ENCODE measurements at regions not wholly inside any gene's neighbourhood (a gene's known extent, or its start where the extent isn't known, plus 50 kb on each side); places are given as distances from the start of the nearest gene placed in this dataset.

DNA sequence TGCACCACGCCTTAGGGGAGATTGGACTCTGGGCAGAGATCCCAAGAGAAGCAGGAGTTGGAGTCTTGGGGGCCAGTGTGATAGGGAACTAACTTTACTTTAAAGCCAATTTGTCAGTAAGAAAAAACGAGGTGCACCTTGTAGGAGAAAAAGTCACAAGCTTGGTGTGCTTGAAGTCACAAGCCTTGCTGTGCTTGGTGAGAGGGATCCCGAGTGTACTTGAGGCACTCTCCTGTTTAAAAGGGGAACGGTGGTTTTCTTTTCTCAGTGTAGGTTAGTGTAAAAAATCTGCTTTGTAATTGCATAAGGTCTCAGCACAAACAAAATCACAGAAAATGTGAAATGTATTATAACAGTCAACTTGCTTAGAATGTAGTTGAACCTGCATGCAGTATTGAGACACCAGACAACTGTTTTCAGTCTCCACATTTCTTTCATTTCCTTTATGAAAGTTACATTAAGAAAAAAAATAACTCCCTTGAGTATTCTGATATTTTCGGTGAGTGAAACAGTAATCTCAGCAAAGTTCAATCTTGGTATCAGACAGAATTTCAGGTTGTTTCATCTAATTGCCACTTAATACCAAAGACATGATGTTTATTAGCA, 111.1 kb upstream of the DUSP22 start:
- no peak for DNase-seq

DNA sequence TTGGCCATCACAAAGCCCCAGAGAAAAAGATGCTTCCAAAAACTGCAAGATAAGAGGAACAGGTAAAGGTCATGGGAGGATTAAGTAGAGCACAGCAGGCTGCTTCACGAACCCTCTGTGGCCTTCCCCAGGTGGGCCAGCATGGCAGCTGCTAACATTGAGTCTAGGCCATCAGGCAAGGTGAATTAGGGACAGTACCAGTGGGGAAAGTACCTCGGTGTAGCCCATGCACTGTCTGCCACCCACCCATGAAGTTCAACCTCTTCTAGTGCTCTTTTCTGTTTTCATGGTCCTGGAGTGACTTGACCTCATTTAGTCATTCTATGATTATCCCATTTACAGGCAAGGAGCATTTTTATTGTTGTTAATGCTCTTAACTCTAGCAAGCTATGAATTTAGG, 108.6 kb upstream of the DUSP22 start:
- no peak for DNase-seq

DNA sequence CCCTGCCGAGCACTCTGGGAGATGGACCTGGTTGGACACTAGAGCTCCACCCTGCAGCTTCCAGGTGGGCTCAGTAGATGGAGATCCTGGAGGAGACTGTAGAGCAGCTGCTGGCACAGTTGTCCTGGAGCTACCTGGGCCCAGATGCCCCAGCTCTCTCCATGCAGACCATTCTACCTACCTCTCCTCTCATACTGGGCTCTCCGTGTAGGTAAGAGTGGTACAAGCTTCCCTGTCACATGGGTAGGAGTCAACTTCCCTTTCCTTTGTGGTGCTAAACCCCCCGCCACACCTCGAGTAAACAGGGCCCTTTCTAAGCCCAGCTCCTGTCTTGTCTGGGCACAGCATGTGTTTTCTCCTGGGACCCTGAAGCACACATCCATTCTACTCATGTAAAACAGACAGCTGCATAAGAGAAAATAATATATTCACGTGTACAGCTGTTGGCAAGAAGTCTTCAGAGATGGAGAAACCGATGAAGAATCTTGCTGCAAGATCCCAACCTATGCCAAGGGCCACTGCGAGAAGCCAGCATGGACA, 108.1 kb upstream of the DUSP22 start:
- no peak for DNase-seq

DNA sequence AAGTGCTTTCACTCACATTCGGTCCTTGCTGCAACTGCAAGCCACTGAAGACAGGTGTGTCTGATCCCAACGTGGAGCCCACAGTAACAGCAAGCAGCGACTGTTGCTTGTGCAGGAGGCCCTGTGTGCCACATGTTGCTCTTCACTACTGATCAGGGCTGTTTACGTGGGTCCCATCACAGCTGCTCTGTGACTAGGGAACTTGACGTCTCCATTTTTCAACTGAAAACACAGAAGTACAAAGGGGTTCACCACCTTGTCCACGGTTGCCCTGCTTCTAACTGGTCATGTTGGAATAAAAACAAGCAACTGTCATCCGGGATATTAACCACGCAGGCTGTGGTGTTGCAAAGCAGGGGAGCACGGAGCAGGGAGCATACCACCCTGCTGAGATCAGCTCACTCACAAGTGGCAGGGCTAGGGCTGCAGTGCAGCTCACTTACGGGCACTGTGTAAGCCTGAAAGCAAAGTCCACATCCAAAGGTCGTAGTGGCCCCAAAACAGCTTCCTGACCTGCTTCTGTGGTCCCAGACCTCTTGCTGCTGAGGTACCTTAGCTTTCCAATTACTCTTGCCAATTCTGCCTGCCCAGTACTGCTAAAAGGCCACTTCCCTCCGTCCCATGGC, 105.8 kb upstream of the DUSP22 start:
- no peak for DNase-seq

DNA sequence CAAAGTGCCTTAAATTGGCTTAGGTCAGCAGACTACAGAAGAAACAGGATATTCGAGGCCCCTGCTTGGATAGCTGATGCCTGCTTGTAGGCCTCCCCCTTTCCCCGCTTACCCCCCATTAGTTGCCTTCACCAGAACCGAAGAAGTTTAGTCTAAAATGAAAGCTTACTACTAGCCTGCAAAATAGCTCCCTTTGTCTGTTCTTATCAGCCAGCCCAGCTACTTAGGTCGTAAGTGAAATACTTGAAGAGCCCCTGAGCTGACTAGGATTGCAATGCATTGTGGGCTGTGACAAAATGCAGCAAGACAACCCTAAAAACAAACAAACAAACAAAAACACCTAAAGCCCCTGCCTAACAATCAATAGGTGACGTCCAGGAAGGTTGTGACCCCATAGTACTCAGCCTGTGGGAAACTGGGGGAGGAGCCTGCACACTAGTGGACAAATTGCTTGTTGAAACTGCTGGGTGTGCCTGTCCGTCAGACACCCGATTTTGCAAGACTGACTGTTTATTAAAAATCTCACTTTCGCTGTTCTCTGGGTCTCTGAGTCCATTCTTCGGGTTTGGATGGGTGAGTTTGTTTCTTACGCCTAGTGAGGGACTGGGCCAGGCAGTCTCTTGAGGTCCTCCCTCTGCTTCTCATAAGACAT, 105.0 kb upstream of the DUSP22 start:
- DNase-seq = peak; percentile 33

DNA sequence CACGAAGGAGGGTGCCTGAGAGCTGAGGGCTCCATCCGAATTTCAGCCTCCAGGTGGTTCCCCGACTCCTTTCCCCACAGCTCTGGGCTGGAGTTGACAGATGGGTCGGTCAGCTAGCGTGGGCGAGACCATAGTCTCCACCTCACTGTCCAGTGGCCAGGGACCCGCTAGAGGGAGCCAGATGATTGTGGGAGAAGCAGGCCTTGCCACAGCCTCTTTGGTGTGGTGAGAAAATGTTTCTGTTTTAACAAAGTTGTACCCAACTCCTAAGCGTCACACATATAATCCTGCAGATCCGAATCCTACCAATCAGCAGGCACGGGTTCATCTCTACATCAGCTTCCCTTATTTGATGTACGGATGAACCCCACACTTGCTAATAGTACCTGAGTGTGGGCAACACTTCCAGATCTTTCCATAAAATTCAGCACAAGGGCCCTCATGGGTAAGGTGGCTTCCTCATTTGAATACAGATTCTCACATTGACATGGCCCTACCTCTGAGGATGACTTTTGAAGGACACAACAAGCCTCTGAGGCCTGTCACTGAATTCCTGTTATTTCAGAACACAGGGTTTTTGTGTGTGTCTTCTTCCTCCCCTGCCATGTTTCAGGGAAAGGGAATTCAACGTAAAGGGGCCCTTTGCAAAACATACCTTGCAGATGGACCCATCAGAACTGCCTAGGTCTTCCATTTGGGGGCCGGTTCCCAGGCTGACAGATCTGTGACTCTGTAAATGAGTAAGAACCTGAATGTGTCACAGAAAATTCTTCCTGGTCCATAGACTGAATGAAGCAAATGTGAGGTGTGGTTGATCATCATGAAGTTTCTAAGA, 103.2 kb upstream of the DUSP22 start:
- DNase-seq = peak; percentile 88

DNA sequence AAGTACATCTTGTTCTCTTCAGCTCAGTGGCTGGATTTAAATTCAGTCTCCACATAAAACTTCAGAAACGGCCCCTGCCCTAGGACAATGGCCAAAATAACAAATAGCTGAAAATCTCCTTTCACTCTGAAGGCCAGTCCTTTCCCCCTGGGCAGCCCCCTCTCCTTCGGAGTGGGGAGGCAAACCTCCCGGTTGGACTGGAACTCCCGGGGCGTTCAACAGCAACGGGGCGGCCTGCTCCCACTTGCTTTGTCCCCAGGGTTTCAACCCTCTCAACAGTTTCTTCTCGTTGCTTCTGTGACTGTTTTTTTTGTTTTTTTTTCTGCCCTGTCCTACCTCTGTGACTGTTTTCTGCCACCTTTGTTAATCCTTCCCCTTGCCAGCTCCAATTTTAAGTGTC, 102.6 kb upstream of the DUSP22 start:
- DNase-seq = no peak

DNA sequence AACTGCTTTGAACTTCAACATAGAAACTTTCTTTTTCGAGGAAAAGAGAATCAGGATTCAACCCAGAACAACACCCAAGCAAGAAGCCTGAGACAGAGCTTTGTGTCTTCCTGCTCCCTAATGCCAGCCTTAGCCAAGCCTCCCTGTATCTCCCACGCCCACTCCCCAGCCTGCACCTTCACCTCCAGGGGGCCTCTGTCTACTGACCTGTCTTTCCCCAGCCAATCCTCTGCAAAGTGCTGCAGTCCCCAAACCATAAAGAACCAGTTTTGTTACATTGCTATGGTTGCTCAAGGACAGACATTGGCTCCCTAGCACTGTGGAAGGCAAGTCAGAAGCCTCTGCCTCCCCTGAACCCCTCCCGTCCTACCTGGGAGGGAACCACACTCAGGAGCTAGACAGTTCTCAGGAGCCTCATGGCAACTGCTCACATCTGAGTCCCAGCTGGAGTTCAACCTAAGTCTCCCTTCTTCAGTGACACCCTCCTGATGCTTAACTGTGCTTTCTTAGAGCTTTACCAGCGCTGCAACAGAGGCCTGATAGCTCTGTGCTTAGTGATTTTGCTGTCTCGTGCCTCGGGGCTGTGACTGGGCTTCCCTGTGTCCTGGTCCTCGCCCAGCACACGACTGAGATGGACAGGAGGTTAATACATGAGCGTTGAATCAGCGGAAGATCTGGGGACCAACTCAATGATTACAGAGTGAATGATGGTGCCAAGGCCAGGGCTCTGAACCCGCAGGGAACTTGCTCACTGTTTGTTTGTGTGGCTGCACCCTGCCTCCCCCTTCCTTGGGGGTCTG, 101.5 kb upstream of the DUSP22 start:
- DNase-seq = no peak

DNA sequence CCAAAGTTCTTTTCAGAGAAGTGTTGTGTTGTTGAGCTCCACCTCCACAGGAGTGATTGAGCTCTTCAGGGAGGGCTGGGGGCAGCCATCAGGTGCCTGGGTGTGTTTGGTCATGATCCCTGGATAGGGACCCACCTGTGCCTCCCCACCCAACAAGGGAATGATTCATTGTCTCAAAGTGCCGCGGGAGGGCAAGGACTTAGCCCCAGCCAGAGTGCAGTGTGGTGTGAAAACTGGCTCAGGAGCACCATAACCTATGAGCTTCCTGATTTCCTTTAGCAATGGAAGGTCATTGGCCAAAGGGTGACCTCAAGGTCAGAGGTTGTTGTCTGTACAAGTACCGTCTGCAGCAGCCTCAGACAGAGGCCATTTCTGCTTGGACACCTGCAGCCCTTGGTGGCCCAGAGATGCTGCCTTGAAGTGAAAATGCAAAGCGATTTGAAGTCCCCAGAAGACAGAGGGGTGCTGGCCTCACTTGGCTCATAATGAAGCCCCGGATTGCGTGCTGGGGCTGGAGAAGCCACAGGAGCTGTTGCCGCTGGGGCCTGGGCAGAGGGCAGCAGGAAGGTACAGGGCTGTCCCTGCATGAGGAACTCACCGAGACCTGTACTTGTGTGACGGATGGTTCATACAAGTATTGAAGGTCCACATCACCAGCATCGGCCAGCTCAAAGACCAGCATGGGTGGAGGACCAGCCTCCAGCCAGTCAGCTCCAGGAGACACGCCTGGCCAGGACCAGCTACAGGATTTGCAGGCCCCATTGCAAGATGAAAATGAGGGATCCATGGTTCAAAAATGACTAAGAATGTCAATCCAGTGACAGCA, 100.6 kb upstream of the DUSP22 start:
- DNase-seq = no peak

DNA sequence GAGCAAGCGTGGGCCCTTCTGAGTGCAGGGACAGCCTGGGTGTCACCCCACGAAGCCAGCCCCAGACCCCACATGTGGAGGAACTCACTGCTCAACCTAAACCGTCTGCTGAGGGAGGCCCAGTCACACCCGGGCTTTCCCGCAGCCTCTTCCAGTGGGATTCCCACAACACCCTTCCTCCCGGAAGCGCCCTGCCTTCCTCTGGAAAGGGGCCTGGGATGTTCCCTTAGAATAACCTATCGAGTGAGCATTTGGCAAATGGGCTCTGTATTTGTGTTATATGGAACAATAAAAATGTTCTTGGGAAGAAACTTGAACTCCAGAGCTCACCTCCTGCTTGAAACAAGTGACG, 100.0 kb upstream of the DUSP22 start:
- no peak for DNase-seq

DNA sequence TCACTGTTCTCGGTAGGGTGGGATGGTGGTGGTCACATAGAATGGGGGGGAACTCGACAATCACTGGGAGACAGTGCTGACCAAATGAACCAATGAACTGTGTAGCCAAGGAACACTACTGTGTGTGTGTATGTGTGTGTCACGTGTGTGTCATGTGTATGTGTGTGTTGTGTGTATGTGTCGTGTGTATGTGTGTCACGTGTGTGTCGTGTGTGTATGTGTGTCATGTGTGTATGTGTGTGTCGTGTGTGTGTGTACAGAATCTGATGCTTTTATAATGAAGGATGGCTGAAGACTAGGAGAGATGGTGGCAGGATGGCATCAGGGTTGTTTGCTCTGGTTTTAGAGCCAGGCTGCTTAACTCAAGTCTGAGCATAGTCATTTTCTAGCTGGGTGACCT, 99.1 kb upstream of the DUSP22 start:
- DNase-seq = no peak

DNA sequence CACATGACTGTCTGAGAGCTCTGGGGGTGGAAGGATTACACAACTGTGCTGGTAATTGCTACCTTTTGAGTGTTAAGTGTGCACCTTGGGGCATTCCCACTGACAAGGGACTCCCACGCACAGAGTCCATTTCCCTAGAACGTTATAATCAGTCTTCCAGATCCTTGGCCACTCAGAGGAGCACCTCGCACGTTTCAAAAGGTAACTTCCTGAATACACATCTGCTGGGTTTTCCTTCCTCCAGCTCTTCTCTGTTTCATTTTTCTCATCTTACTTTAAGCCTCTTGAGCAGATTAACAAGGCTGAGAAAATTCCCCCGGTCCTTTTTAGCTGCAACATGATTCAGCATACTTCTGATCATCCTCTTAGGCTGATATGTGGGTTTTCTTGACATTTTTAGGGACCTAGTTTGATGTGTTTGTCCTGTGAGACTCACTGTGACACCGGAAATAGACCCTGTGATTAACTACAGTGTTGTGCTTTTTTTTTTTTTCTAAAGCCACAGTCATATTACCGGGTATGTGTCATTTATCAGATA, 98.4 kb upstream of the DUSP22 start:
- DNase-seq = peak; percentile 14

DNA sequence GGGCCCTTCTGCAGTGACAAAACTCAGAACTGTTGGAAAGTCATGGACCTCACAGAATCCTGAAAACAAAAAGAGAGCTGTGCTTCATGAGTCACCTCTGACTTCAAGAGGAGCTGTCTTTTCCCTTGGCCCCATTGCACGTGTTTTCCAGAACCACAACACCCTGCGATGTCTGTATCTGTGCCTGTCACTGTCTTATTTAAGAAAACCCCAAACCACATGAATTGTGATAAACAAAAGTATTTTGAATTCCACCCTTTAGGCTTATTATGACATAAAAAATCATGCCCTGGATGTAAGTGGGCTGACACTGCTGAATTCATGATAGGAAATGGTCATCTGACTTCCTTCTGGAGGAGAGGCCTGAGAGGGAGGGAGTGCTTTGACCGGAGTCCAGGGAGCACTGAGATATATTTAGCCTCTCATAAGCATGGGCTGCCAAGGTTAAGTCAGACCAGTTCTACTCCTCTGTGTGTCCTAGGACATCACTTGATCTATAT, 96.4 kb upstream of the DUSP22 start:
- DNase-seq = peak; percentile 74

DNA sequence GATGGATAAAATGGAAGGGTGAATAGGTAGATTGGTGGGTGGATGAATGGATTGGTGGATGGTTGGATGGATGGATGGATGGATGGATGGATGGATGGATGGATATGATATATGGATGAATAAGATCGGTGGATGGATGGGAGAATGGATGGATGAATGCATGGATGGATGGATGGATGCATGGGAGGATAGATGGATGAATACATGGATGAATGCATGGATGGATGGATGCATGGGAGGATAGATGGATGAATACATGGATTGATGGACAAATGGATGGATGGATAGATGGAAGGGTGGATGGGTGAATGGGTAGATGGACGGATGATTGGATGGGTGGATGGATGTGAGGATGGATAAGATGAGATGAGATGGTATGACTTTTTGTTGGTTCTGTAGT, 95.7 kb upstream of the DUSP22 start:
- DNase-seq = no peak

DNA sequence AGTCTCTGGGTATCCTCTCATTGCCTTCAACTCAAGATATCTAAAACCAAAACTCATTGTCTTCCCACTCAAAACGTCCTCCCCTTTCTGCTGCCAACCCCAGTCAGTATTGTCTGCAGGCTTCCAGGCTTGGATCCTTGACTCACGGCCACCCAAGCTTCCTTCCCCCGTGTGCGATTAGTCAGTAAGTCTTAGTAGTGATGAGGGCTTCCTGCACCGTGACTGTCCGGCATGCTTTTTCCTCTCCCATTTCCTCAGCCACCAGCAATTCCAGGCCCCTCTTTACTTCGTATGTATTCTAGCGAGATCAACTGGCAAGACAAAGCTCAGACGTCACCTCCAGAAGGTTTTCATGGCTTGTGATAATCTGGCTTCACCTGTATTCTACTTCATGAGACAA, 88.6 kb upstream of the DUSP22 start:
- peak; percentile 19 for DNase-seq

DNA sequence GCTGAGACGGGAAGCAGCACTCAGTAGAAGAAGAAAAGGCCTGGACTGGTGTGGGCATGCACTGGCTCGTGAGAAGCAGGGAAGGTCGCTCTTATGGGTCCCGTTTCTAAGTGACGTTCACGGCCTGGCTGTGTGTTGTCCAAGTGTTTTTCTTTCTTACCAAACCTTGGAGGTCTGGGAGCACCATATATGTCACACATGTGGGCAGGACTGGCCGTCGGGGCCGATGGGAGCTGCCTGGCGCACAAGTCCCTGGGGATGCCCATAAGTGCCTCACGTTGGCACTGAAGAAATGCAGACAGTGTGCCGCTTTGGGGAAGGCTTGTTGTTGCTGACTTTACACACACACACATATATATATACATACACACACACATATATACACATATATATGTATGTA, 86.0 kb upstream of the DUSP22 start:
- no peak for DNase-seq

DNA sequence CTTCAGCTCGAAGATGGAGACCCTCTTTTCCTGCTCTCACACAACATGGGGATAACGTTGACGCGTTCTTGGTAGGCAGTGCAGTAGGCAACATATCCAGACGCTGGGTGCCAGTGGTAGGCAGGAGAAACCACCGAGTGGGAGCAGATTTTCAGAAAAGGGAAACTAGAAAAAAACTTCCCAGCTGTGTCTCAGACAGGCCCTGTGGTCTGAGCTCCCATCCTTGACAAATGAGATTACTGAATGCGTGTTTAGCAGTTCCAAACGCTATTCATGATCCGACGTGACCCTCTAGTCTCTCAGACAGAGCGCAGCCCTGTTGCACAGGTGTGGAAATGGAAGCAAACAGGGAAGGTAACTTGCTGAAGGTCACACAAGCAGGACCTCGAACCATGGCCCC, 83.9 kb upstream of the DUSP22 start:
- peak; percentile 72 for DNase-seq

DNA sequence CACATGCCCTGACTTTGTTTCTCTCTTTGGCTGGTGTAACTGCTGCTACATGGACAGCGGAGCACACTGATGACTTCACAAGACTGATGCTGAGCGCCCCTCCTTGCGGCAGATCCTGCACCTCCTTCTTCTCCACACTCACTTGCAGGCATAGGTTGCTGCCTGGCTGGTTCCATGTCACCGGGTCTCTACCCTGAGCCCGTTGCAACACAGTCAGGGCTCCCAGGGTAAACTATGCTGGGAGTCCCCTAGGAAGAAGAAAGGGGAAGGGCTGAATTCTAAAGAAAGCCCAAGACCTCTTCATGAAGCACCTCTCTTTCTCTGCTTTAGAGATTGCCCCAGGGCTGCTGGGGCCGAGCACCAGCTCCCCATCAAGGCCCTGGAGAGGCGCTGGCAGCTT, 83.3 kb upstream of the DUSP22 start:
- DNase-seq = peak; percentile 63

DNA sequence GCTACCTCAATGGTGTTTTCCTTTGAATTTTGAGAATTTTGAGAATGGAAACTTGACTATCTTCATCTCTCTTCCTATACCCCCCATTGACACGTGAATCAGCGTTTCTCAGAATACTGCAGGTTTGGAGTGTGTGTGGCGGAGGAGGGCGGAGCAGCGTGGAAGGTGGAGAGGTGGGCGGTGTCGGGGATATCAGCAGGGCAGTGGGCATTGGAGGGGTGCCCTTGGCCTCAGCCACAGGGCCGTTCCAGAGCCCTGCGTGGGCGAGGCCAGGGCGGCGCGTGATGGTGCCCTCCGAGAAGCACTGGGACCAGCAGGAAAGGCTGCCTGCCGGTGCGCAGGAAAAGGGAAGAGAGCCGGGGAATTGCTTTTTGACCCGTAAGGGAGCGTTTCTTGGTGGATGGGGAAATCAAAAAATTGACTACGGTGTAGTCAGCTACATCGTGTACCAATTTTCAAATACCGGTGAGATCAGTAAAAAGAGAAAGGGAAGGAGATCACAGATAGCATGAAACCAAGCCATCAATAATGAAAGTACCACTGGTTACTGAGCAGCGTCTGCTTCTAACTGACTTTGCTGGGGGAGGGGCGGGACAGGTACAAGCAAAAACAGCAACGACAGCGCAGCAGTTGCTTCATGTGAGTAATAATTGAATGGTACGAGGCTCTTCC, 82.7 kb upstream of the DUSP22 start:
- no peak for DNase-seq

DNA sequence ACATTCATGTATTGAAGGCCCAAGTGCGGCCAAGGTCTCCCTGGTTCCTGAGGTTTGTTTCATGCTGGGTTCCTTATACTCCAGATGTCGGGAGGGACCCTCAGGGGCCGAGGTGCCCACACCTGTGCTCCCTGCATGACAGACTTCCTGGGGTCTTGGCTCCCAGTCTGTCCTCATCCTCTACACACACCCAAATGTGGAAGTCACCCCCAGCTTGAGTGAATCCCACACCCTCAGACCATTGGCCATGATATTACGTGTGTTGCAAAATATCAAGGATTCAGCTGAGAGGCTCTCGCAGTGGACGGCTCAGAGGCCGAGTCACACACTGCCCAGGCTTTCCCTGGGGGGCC, 82.2 kb upstream of the DUSP22 start:
- no peak for DNase-seq
